Endodermal cell (in vitro differentiated cells): ENCODE measurements at regions not wholly inside any gene's neighbourhood (a gene's known extent, or its start where the extent isn't known, plus 50 kb on each side); places are given as distances from the start of the nearest gene placed in this dataset.
"Not testable (repeated sequence)": the region's sequence is repeated elsewhere in the genome, so short reads cannot be mapped to it uniquely, and the experiment has no call there.

Experiments
- DNase-seq: peaks from one replicate; pipeline ENCODE4 v3.0.0-alpha.2; 2017
- H3K27ac ChIP-seq: 2 replicates; pipeline ENCODE4 v1.5.1; 2013; ENCODE audit warnings: mild to moderate bottlenecking, low read depth, low read length, moderate library complexity
- H3K27me3 ChIP-seq: 2 replicates; pipeline ENCODE4 v1.6.1; 2013; ENCODE audit warnings: mild to moderate bottlenecking, low read length, moderate library complexity; ENCODE audit not compliant: insufficient read depth, control insufficient read depth, poor library complexity, severe bottlenecking
- H3K36me3 ChIP-seq: 2 replicates; pipeline ENCODE4 v1.7.0; 2013; ENCODE audit warnings: mild to moderate bottlenecking, low read length, moderate library complexity; ENCODE audit not compliant: control insufficient read depth, insufficient read depth
- H3K4me1 ChIP-seq: one replicate; pipeline ENCODE4 v1.7.0; 2013; ENCODE audit warnings: low read length; ENCODE audit not compliant: control insufficient read depth, insufficient read depth
- H3K4me3 ChIP-seq: 2 replicates; pipeline ENCODE4 v1.5.1; 2013; ENCODE audit warnings: mild to moderate bottlenecking, low read length, moderate library complexity
- H3K9ac ChIP-seq: 2 replicates; pipeline ENCODE4 v1.6.1; 2013; ENCODE audit warnings: mild to moderate bottlenecking, low read length, moderate library complexity; ENCODE audit not compliant: poor library complexity, severe bottlenecking; ENCODE audit errors: extremely low read depth
- H3K9me3 ChIP-seq: 2 replicates; pipeline ENCODE4 v1.6.1; 2013; ENCODE audit warnings: mild to moderate bottlenecking, low read length, moderate library complexity; ENCODE audit not compliant: control insufficient read depth
- H3K27ac Mint-ChIP-seq: 2 replicates; pipeline ENCODE4 v1.8.0; 2020; ENCODE audit warnings: mixed read lengths
- H3K27me3 Mint-ChIP-seq: 2 replicates; pipeline ENCODE4 v1.8.0; 2021; ENCODE audit warnings: mild to moderate bottlenecking, mixed read lengths; ENCODE audit not compliant: insufficient read depth
- H3K36me3 Mint-ChIP-seq: 2 replicates; pipeline ENCODE4 v1.8.0; 2020; ENCODE audit warnings: low read depth, mixed read lengths
- H3K4me1 Mint-ChIP-seq: 2 replicates; pipeline ENCODE4 v1.8.0; 2020; ENCODE audit warnings: mixed read lengths
- H3K4me3 Mint-ChIP-seq: 2 replicates; pipeline ENCODE4 v1.8.0; 2020; ENCODE audit warnings: mild to moderate bottlenecking, moderate library complexity, mixed read lengths
- H3K9me3 Mint-ChIP-seq: 2 replicates; pipeline ENCODE4 v1.8.0; 2020; ENCODE audit warnings: mild to moderate bottlenecking, mixed read lengths
- CTCF ChIP-seq: fragments of 200-600 bp; sonication (generic); conservative IDR thresholded peaks from 2 replicates; pipeline ENCODE4 v1.5.0; 2021; ENCODE audit warnings: antibody characterized with exemption, mild to moderate bottlenecking
- WGBS, 2 experiments: methylation state at CpG; one replicate each; pipeline versions ENCODE4 v1.1.5 to v1.1.7; 2013; ENCODE audit warnings: missing lambda C conversion rate in 2 of 2, mixed read lengths in 1 of 2; ENCODE audit not compliant: insufficient coverage in 1 of 2, insufficient read length in 1 of 2; 5-methylcytosine and 5-hydroxymethylcytosine counted together

GRCh38 chr4:71872767-71873415 is 89.0 kb upstream of the GC start:
- peaks cover 10% of the 10 kb centered on the region for H3K9me3 Mint-ChIP-seq
- WGBS, 2 experiments, result 97% methylated on average over 3 of the region's 4 CpGs
- no peaks in the 10 kb centered on the region for H3K4me1 ChIP-seq
- no peaks in the 10 kb centered on the region for H3K27me3 ChIP-seq
- no peak overlapping the region for H3K27ac ChIP-seq
- H3K27ac Mint-ChIP-seq, result no peak overlapping the region
- no peak overlapping the region for H3K4me3 Mint-ChIP-seq
- no peak overlapping the region for H3K4me3 ChIP-seq
- H3K36me3 Mint-ChIP-seq, result peaks cover 7% of the 10 kb centered on the region
- H3K9me3 ChIP-seq, result peaks cover 2% of the 10 kb centered on the region
- no peak overlapping the region for H3K9ac ChIP-seq
- no peak for DNase-seq
- H3K4me1 Mint-ChIP-seq, result no peaks in the 10 kb centered on the region
- no peaks in the 10 kb centered on the region for H3K36me3 ChIP-seq
- H3K27me3 Mint-ChIP-seq, result no peaks in the 10 kb centered on the region
- no peak for TF ChIP-seq CTCF

- no peak for TF ChIP-seq CTCF
- Mint-ChIP-seq H3K27ac (no peak overlapping the region), H3K36me3 (no peaks in the 10 kb centered on the region), H3K27me3 (no peaks in the 10 kb centered on the region), H3K4me3 (no peak overlapping the region), H3K4me1 (peaks cover 11% of the 10 kb centered on the region), H3K9me3 (no peaks in the 10 kb centered on the region)
- WGBS, 2 experiments, result 91 to 100% methylated on average over 1 to 2 of the region's 2 CpGs
- Histone ChIP-seq H3K27me3 (no peaks in the 10 kb centered on the region), H3K9me3 (no peaks in the 10 kb centered on the region), H3K9ac (no peak overlapping the region), H3K27ac (no peak overlapping the region), H3K4me3 (no peak overlapping the region), H3K4me1 (no peaks in the 10 kb centered on the region), H3K36me3 (no peaks in the 10 kb centered on the region)
- no peak for DNase-seq
These were observed 94.5 kb upstream of the GC start for GRCh38 chr4:71878376-71878775.

- Mint-ChIP-seq H3K4me1 (peaks cover 11% of the 10 kb centered on the region), H3K27ac (no peak overlapping the region), H3K36me3 (no peaks in the 10 kb centered on the region), H3K9me3 (no peaks in the 10 kb centered on the region), H3K27me3 (no peaks in the 10 kb centered on the region), H3K4me3 (no peak overlapping the region)
- H3K36me3 ChIP-seq, result no peaks in the 10 kb centered on the region
- no peak overlapping the region for H3K9ac ChIP-seq
- no peaks in the 10 kb centered on the region for H3K27me3 ChIP-seq
- WGBS, 2 experiments, result 91 to 96% methylated on average over 4 to 6 of the region's 6 CpGs
- H3K27ac ChIP-seq, result no peak overlapping the region
- H3K9me3 ChIP-seq, result no peaks in the 10 kb centered on the region
- H3K4me1 ChIP-seq, result no peaks in the 10 kb centered on the region
- no peak for DNase-seq
- no peak overlapping the region for H3K4me3 ChIP-seq
- TF ChIP-seq CTCF, result no peak
These were observed 98.4 kb upstream of the GC start for GRCh38 chr4:71882113-71882841.

GRCh38 chr4:71900366-71900765 is 116.5 kb upstream of the GC start:
- not testable (repeated sequence) for H3K4me3 Mint-ChIP-seq, H3K36me3 ChIP-seq, H3K4me1 ChIP-seq, H3K4me1 Mint-ChIP-seq, DNase-seq, H3K27me3 ChIP-seq, H3K27ac ChIP-seq, H3K9ac ChIP-seq, H3K27ac Mint-ChIP-seq, H3K27me3 Mint-ChIP-seq, H3K4me3 ChIP-seq
- H3K36me3 Mint-ChIP-seq, result peaks cover 15% of the 10 kb centered on the region
- 79% methylated on average over 5 of the region's 5 CpGs; no CpG with 5 or more reads in 1 of the 2 experiments for WGBS, 2 experiments
- peaks cover 12% of the 10 kb centered on the region for H3K9me3 ChIP-seq
- H3K9me3 Mint-ChIP-seq, result peaks cover 26% of the 10 kb centered on the region

GRCh38 chr4:71905594-71905993 is 121.7 kb upstream of the GC start:
- DNase-seq, result not testable (repeated sequence)
- H3K36me3 Mint-ChIP-seq, result peaks cover 20% of the 10 kb centered on the region
- WGBS, 2 experiments, result 75 to 100% methylated on average over 1 of the region's 1 CpG

More at GRCh38 chr4:71905594-71905993, 121.7 kb upstream of the GC start:
- H3K9ac ChIP-seq, H3K27me3 ChIP-seq, H3K27ac Mint-ChIP-seq, H3K27me3 Mint-ChIP-seq, H3K4me1 ChIP-seq, H3K4me3 Mint-ChIP-seq, H3K27ac ChIP-seq, H3K36me3 ChIP-seq, H3K4me1 Mint-ChIP-seq: not testable (repeated sequence)
- Histone ChIP-seq H3K9me3 (peaks cover 50% of the 10 kb centered on the region), H3K4me3 (peak overlapping the region; percentile 60)
- H3K9me3 Mint-ChIP-seq, result peaks cover 39% of the 10 kb centered on the region
